ENCODE measurements at regions not wholly inside any gene's neighbourhood (a gene's known extent, or its start where the extent isn't known, plus 50 kb on each side); places are given as distances from the start of the nearest gene placed in this dataset.

DNA sequence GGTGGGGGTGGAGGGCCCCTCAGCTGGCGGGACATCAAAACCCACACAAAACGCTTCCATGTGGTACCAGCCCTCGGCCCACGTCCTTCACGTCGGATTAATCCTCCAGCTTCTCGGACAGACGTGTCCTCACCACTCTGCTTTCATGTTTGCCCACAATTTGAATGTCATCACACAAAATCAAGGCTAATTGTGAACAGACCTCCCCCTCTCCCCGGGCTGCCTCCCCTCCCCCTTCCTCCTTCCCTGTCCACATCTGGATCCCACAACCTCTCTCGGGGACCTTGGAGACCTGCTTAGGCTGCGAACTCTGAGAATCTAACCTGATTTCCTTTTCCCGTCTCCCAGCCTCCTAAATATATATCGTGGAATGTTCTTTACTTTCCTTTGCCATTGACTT, 262.9 kb downstream of the MN1 start:
- no peak overlapping the region; the same call in 1 of the 2 replicates for H2BK15ac ChIP-seq (ENCODE audit: low read length)
- no peak overlapping the region for H3K9ac ChIP-seq (replicated peaks in 1 of 4; ENCODE audit: extremely low read depth in 1 of 4, low read depth in 3 of 4, low read length in 3 of 4)
- no peak overlapping the region for H2BK20ac ChIP-seq (ENCODE audit: low read length)
- H3K9me3 ChIP-seq (ENCODE audit: insufficient read depth in 2 of 2, low read depth in 1 of 2, low read length in 1 of 2), result no peaks in the 10 kb centered on the region
- no peak overlapping the region for H4K5ac ChIP-seq (ENCODE audit: insufficient read length, low read depth, low read length)
- WGBS, 2 experiments (ENCODE audit: extremely low coverage in 1 of 2, insufficient coverage in 1 of 2, insufficient read length in 1 of 2, insufficient replicate concordance in 2 of 2, low coverage in 1 of 2, low lambda C conversion rate in 2 of 2, missing lambda C conversion rate in 1 of 2), result 84% methylated on average over 13 of the region's 13 CpGs; no CpG with 5 or more reads in 1 of the 2 experiments
- H2BK5ac ChIP-seq (ENCODE audit: low read depth, low read length), result no peak overlapping the region; the same call in 1 of the 2 replicates
- TF ChIP-seq BCL11A (IDR thresholded peaks at IDR 0.05; ENCODE audit: low read depth in 2 of 2, low read length in 2 of 2) (no peak), RAD21 (IDR thresholded peaks at IDR 0.05 in 1 of 2, conservative IDR thresholded peaks at IDR 0.05 in 1 of 2; ENCODE audit: low read depth in 2 of 2, low read length in 2 of 2) (no peak), JUND (IDR thresholded peaks at IDR 0.05; ENCODE audit: low read length) (no peak), POU5F1 (IDR thresholded peaks at IDR 0.05; ENCODE audit: low read depth, low read length) (no peak)
- H3K79me1 ChIP-seq (ENCODE audit: low read depth, low read length), result no peaks in the 10 kb centered on the region
- H3K4me1 ChIP-seq (replicated peaks in 1 of 4; ENCODE audit: control insufficient read depth in 3 of 4, insufficient read depth in 4 of 4, low read length in 3 of 4), result peaks cover 3 to 20% (median 11%) of the 10 kb centered on the region in 4 experiments; a peak in 6 of 7 replicates
- H3K4ac ChIP-seq (replicated peaks; ENCODE audit: insufficient read length, low read depth, low read length), result no peak overlapping the region
- no peak overlapping the region for H3K14ac ChIP-seq (ENCODE audit: insufficient read length)
- no peak overlapping the region for H4K8ac ChIP-seq (ENCODE audit: extremely low read depth, insufficient read depth, low read length)
- no peak overlapping the region for H2BK12ac ChIP-seq (ENCODE audit: low read depth, low read length)
- no peaks in the 10 kb centered on the region for H3K23me2 ChIP-seq (ENCODE audit: low read depth, low read length)
- no peak overlapping the region for H2AK5ac ChIP-seq (ENCODE audit: low read depth, low read length)
- ChIA-PET POLR2A (ENCODE audit: partially characterized antibody) (no interaction called here), CTCF (ENCODE audit: partially characterized antibody) (interaction anchor here (1.0 to 2.7 kb wide), 4 partner anchors 11 to 134 kb away, joined by 3 to 9 read pairs (median 7); no protein-coding TSS in a partner anchor)
- H2BK120ac ChIP-seq (replicated peaks; ENCODE audit: low read depth, low read length), result no peak overlapping the region
- no peaks in the 10 kb centered on the region; a peak in 1 of 7 replicates for H3K27me3 ChIP-seq (replicated peaks in 1 of 4; ENCODE audit: control insufficient read depth in 3 of 4, extremely low read depth in 1 of 4, insufficient read depth in 3 of 4, low read length in 3 of 4)
- H3K36me3 ChIP-seq (ENCODE audit: control insufficient read depth in 2 of 4, insufficient read depth in 4 of 4, low read length in 3 of 4), result no peaks in the 10 kb centered on the region
- no peaks in the 10 kb centered on the region for H4K20me1 ChIP-seq (replicated peaks in 1 of 2; ENCODE audit: control insufficient read depth in 1 of 2, insufficient read depth in 2 of 2, low read length in 2 of 2)
- H3K23ac ChIP-seq (ENCODE audit: insufficient read length), result no peak overlapping the region
- no peak overlapping the region for H3K4me2 ChIP-seq (ENCODE audit: insufficient read depth in 1 of 2, low read depth in 2 of 2, low read length in 2 of 2)
- FAIRE-seq, result no peak
- no peak overlapping the region for H3K56ac ChIP-seq (replicated peaks; ENCODE audit: insufficient read length, low read depth, low read length)
- H2AFZ ChIP-seq (ENCODE audit: low read length), result no peak overlapping the region
- H3K27ac ChIP-seq (ENCODE audit: low read depth, low read length), result no peak overlapping the region
- no peak for DNase-seq (ENCODE audit: low read depth in 1 of 2, low spot score in 2 of 2)
- no peak overlapping the region for H3K4me3 ChIP-seq (ENCODE audit: extremely low read depth in 1 of 4, insufficient read depth in 2 of 4, low read depth in 3 of 4, low read length in 4 of 4)
- no peak overlapping the region for H4K91ac ChIP-seq (replicated peaks; ENCODE audit: insufficient read length, low read length)
- H3K79me2 ChIP-seq (ENCODE audit: control insufficient read depth in 1 of 2, insufficient read depth in 2 of 2, low read length in 2 of 2), result no peaks in the 10 kb centered on the region
- H3K18ac ChIP-seq (ENCODE audit: extremely low read depth, low read length), result no peak overlapping the region; the same call in 1 of the 2 replicates

Measured in H1 (cell line).